Tibial nerve (tissue), 3 donors: ENCODE measurements at regions not wholly inside any gene's neighbourhood (a gene's known extent, or its start where the extent isn't known, plus 50 kb on each side); places are given as distances from the start of the nearest gene placed in this dataset.

Source experiments
- POLR2A ChIP-seq, 2 donors: fragments of 450-650 bp; IDR thresholded peaks; one replicate each; pipeline ENCODE4 v1.6.1; 2017; ENCODE audit warnings: antibody characterized with exemption in 2 of 2, mild to moderate bottlenecking in 2 of 2, moderate library complexity in 2 of 2
- TF ChIP-seq, protein P1 (sequence below), 5 experiments: fragments of 200-600 bp in 3 of 5; fragments of 450-650 bp in 2 of 5; sonication (generic) in 3 of 5; IDR thresholded peaks; one replicate each; pipeline ENCODE4 v1.5.1; 2016 to 2019; ENCODE audit warnings: antibody characterized with exemption in 5 of 5, mild to moderate bottlenecking in 3 of 5, moderate library complexity in 2 of 5

DNA sequence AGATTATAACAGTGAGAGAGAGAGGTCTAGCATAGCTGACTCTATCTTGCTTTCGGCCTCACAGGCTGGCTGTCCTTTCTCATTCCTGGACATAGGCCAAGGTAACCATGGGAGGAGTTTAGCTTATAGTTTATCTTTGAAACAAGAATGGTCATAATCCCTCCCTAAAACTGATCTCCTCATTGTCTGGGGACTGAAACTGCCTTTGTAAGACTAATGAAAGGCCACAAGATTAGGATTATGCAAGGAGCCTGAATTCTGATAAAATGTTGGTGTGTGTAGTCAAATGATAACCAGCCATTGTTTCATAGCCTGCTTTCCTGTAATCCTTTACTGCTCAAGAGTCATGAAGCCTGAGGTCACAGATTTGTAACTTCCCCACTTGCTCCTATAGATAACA, 131.9 kb upstream of the LYPLAL1 start:
- no peak for TF ChIP-seq POLR2A (IDR thresholded peaks at IDR 0.05)
- TF ChIP-seq, protein P1, sequence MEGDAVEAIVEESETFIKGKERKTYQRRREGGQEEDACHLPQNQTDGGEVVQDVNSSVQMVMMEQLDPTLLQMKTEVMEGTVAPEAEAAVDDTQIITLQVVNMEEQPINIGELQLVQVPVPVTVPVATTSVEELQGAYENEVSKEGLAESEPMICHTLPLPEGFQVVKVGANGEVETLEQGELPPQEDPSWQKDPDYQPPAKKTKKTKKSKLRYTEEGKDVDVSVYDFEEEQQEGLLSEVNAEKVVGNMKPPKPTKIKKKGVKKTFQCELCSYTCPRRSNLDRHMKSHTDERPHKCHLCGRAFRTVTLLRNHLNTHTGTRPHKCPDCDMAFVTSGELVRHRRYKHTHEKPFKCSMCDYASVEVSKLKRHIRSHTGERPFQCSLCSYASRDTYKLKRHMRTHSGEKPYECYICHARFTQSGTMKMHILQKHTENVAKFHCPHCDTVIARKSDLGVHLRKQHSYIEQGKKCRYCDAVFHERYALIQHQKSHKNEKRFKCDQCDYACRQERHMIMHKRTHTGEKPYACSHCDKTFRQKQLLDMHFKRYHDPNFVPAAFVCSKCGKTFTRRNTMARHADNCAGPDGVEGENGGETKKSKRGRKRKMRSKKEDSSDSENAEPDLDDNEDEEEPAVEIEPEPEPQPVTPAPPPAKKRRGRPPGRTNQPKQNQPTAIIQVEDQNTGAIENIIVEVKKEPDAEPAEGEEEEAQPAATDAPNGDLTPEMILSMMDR (IDR thresholded peaks at IDR 0.05): no peak
